NB4 (cell line): ENCODE measurements at regions not wholly inside any gene's neighbourhood (a gene's known extent, or its start where the extent isn't known, plus 50 kb on each side); places are given as distances from the start of the nearest gene placed in this dataset.

ENCODE experiments used
- CTCF ChIP-seq: IDR thresholded peaks from one replicate; pipeline ENCODE4 v1.5.1; 2012; ENCODE audit warnings: low read depth, low read length
- POLR2A ChIP-seq: IDR thresholded peaks from 2 replicates; pipeline ENCODE4 v1.6.1; 2011; ENCODE audit warnings: mild to moderate bottlenecking; ENCODE audit not compliant: insufficient read length; ENCODE audit errors: extremely low read depth

GRCh38 chr3:101138817-101139216 is 145.6 kb upstream of the ABI3BP start:
- TF ChIP-seq CTCF (no peak), POLR2A (no peak)
